ENCODE measurements at regions not wholly inside any gene's neighbourhood (a gene's known extent, or its start where the extent isn't known, plus 50 kb on each side); places are given as distances from the start of the nearest gene placed in this dataset.

- Histone ChIP-seq H3K36me3 (ENCODE audit: control insufficient read depth in 1 of 2, insufficient read depth in 2 of 2, low read length in 2 of 2) (no peaks in the 10 kb centered on the region), H3K9ac (ENCODE audit: low read length) (no peak overlapping the region), H4K20me1 (ENCODE audit: insufficient read depth) (no peaks in the 10 kb centered on the region), H3K9me3 (ENCODE audit: control insufficient read depth in 1 of 2, insufficient read depth in 1 of 2, low read depth in 1 of 2, low read length in 2 of 2) (no peaks in the 10 kb centered on the region), H3K4me1 (ENCODE audit: control insufficient read depth in 1 of 2, insufficient read depth in 2 of 2, low read length in 2 of 2) (no peaks in the 10 kb centered on the region), H3K4me2 (ENCODE audit: low read length) (no peak overlapping the region), H2AFZ (ENCODE audit: low read depth, low read length, poor library complexity, severe bottlenecking) (no peak overlapping the region), H3K27ac (ENCODE audit: low read depth, low read length) (no peak overlapping the region), H3K9me2 (ENCODE audit: insufficient read depth) (no peaks in the 10 kb centered on the region), H3K27me3 (ENCODE audit: insufficient read depth, low read length) (no peaks in the 10 kb centered on the region), H3K79me2 (ENCODE audit: insufficient read depth, low read length) (no peaks in the 10 kb centered on the region), H3K4me3 (replicated peaks in 1 of 2; ENCODE audit: low read depth in 1 of 2, low read length in 2 of 2) (no peak overlapping the region)
- intact Hi-C loops (cut with micrococcal nuclease), result no loop called here
- no peak for DNase-seq (ENCODE audit: low read depth, low spot score)
- no peak for TF ChIP-seq ELF1 (IDR thresholded peaks at IDR 0.05; ENCODE audit: borderline replicate concordance, low read depth)
- TF ChIP-seq FOSL1 (IDR thresholded peaks at IDR 0.05; ENCODE audit: low read depth), result no peak
- no peak for TF ChIP-seq EZH2phosphoT487 (IDR thresholded peaks at IDR 0.05; ENCODE audit: borderline replicate concordance)
- TF ChIP-seq SP1 (IDR thresholded peaks at IDR 0.05; ENCODE audit: low read depth), result no peak
- no peak for TF ChIP-seq CBX3 (IDR thresholded peaks at IDR 0.05; ENCODE audit: low read depth)
- TF ChIP-seq EGR1 (IDR thresholded peaks at IDR 0.05; ENCODE audit: low read depth), result no peak
- no peak for TF ChIP-seq POLR2AphosphoS5 (IDR thresholded peaks at IDR 0.05; ENCODE audit: low read depth, low read length)
- no peak for TF ChIP-seq EZH2 (IDR thresholded peaks at IDR 0.05)
- no peak for TF ChIP-seq SIN3A (IDR thresholded peaks at IDR 0.05; ENCODE audit: low read depth)
- no peak for TF ChIP-seq JUND (IDR thresholded peaks at IDR 0.05)
- TF ChIP-seq ATF3 (IDR thresholded peaks at IDR 0.05), result no peak
- no peak for TF ChIP-seq POLR2A (IDR thresholded peaks at IDR 0.05; ENCODE audit: borderline replicate concordance, extremely low read depth, insufficient read depth, insufficient read length)
- TF ChIP-seq CTCF (IDR thresholded peaks at IDR 0.05 in 2 of 3, conservative IDR thresholded peaks at IDR 0.05 in 1 of 3; ENCODE audit: borderline replicate concordance in 1 of 3, insufficient read depth in 1 of 3, low read depth in 2 of 3, low read length in 2 of 3), result no peak
- TF ChIP-seq CEBPB (IDR thresholded peaks at IDR 0.05; ENCODE audit: low read depth), result no peak
- no peak for TF ChIP-seq ZNF274 (IDR thresholded peaks at IDR 0.05; ENCODE audit: low read depth, low read length)
- no peak for ATAC-seq
- no TSS peak for BruUV-seq (replicated peaks)
- CTCF ChIA-PET, result no interaction called here
- POLR2A ChIA-PET, result no interaction called here
- RAD21 ChIA-PET (ENCODE audit: low non-redundant PET in 1 of 2, low total read pairs in 2 of 2, uncharacterized antibody in 2 of 2, unreplicated experiment in 2 of 2), result no interaction called here
These were observed 448.6 kb upstream of the CDIN1 start for GRCh38 chr15:36130641-36131310.

Data from HCT116 (cell line).